NOMO-1 treated with dmso at 0.1 percent for 144 hours (cell line): ENCODE measurements at regions not wholly inside any gene's neighbourhood (a gene's known extent, or its start where the extent isn't known, plus 50 kb on each side); places are given as distances from the start of the nearest gene placed in this dataset.
"Not testable (repeated sequence)": the region's sequence is repeated elsewhere in the genome, so short reads cannot be mapped to it uniquely, and the experiment has no call there.

Source experiments
- DNase-seq: peaks from one replicate; lab custom pipeline; 2025; ENCODE audit not compliant: unreplicated experiment; lab: John Stamatoyannopoulos, UW

DNA sequence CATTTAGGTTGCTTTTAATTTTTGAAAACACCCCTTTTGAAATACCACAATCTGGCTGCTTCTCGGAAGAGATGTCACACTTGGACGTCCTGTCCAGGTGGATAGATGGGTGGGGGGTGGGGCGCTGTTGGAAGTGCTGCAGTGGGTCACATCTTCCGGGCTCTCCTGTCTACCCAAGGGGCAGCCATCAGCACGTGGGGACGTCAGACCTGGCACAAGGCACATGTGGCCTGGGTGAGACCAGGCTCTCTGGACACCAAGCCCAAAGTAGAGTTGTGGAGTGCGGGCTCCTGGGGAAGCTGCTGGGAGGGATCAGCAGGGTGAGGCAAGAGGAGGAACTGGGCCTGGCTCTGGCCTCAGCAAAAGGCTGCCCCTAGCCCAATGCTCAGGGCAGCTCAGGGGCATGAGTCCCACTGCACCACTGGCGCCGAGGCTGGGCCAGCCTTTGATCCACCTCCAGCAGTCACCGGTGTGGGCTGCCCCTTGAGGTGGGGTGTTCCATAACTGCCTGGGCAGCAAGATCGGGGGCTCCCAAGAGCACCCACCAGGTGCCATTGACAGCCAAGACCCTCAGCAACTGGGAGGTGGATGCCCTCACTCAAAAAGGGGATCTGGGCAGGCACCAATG lies 68.6 kb upstream of the CCND1 start:
- no peak for DNase-seq

DNA sequence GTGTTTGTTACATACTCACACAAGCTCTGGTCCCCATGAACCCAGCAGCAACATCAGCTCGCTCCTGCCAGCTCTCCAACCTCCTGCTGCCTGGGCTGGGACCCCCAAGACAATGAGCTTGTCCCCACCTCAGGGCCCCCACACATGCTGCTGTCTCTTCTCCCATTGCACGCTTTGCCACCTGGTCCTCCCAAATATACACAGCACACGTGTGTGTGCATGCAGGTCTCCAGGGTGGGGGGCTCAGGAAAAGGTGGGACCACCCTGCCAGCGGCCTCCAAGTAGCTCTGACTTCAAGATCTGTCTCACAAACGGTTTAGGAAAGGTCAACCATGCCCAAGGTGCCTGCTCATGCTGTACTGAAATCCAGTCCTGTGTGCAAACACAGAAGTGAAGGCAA lies 68.1 kb upstream of the CCND1 start:
- no peak for DNase-seq

- DNase-seq = no peak
Measured at GRCh38 chr11:69573761-69574607, 67.0 kb upstream of the CCND1 start.

- no peak for DNase-seq
Measured at GRCh38 chr11:69574608-69575255, 66.2 kb upstream of the CCND1 start.

DNA sequence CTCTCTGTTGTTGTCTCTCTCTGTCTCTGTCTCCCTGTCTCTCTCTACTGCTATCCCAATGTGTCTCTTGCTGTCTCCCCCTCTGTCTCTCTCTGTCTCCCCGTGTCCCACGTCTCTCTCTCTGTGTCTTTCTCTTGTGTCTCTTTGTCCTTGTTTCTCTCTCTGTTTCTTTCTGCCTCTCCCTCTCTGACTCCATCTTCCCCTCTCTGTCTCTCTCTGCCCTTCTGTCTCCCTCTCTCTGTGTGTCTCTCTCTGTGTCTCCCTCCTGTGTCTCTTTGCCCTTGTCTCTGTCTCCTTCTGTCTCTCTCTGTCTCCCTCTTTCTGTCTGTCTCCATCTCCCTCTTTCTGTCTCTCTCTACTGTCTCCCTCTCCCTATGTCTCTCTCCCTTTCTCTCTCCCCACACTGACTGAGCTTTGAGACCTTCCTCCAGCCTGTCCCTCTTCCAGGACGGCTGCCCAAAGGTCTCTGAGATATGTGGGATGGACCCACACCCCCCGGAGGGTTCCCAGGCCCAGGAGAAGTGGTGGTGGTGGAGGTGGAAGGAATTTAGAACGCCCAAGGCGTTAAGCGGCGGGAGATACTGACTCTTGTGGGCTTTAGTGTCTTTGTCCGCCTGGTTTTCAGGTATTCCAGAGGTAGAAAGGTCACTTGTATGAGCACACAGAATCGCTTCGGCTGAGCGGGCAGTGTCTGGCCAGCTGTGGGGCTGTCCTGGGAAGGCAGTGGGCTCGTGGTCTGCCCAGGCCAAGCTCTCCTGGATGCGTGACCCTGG lies 65.5 kb upstream of the CCND1 start:
- no peak for DNase-seq

- DNase-seq = peak; percentile 72
Measured at GRCh38 chr11:69576069-69576782, 64.7 kb upstream of the CCND1 start.

DNA sequence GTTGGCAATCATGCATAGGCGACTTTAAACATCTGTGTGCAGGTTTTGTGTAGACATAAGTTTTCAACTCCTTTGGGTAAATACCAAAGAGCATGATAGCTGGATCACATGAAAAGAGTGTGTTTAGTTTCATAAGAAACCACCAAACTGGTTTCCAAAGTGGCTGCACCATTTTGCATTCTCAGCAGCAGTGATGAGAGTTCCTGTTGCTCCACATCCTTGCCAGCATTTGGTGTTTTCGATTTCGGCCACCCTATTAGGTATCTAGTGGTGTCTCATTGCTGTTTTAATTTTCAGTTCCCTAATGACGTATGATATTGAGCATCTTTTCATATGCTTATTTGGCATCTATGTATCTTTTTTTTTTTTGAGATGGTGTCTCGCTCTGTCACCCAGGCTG lies 62.8 kb upstream of the CCND1 start:
- no peak for DNase-seq

DNA sequence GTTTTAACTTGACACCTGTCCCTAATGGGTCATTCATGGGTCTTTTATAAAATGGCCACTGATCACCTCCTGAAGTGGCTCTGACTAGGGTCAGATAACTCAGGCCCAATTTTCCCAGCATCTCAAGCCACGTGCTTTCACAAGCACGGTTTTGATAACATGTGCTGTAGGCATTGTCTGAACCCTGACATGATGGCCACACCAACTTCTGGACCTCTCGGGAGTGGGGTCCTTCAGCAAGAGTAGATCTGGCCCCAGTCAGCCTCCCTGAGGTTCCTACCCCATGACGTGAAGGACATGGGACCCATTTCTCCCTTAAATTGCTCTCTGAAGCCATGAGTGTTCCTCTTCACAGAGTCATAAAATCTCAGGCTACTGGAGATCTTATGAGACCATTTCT lies 60.4 kb upstream of the CCND1 start:
- DNase-seq = no peak

GRCh38 chr11:69582756-69583467 lies 58.0 kb upstream of the CCND1 start:
- DNase-seq = peak; percentile 9

DNA sequence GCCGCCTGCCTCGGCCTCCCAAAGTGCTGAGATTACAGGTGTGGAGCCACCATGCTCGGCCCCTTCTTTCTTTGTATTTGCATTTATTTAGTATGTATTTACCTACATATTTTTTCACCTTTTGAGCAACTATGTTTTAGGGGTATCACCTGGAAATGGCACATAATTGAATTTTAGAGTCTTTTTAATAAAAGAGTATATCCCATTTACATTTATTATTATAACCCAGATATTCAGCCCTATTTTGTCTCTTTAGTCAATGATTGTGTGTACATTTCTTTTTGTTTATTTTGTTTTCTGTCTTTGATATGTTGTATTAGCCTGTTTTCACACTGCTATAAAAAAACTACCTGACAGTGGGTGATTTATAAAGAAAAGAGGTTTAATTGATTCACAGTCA lies 56.8 kb upstream of the CCND1 start:
- no peak for DNase-seq

GRCh38 chr11:69585385-69585784 lies 55.6 kb upstream of the CCND1 start:
- no peak for DNase-seq

- no peak for DNase-seq
Measured at GRCh38 chr11:69587454-69588090, 53.4 kb upstream of the CCND1 start.

DNA sequence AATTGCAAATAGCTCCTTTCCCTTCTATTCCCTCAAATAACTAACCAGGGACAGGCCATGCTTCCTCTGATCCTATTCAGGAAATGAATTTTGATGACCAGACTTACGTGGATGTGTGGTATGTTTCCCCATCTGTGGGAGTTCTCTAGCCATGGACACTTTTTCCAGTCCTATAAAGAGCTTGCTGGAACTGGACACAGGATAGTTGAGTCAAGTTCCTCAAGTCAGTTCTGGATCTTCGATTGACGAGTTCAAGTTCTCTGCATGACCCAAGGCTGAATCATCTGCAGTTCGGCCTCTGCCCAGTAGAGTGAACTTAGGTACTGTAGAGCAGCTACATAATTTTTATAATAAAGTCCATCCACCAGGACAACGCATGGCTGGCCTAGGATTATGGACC lies 52.7 kb upstream of the CCND1 start:
- DNase-seq = no peak

DNA sequence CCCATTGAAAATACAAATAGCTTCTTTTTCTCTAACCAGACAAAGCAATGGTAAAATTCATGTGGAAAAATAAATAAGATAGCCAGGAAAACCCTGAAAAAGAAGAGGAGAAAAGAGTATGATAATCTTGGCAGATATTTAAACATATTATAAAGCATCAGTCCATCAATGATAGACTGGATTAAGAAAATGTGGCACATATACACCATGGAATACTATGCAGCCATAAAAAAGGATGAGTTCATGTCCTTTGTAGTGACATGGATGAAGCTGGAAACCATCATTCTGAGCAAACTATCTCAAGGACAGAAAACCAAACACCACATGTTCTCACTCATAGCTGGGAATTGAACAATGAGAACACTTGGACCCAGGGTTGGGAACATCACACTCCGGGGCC lies 50.9 kb upstream of the CCND1 start:
- not testable (repeated sequence) for DNase-seq
